NCI-H2227 (cell line): ENCODE measurements at regions not wholly inside any gene's neighbourhood (a gene's known extent, or its start where the extent isn't known, plus 50 kb on each side); places are given as distances from the start of the nearest gene placed in this dataset.

Source experiments
- DNase-seq: peaks from one replicate; lab custom pipeline; 2025; ENCODE audit not compliant: unreplicated experiment; lab: John Stamatoyannopoulos, UW

DNA sequence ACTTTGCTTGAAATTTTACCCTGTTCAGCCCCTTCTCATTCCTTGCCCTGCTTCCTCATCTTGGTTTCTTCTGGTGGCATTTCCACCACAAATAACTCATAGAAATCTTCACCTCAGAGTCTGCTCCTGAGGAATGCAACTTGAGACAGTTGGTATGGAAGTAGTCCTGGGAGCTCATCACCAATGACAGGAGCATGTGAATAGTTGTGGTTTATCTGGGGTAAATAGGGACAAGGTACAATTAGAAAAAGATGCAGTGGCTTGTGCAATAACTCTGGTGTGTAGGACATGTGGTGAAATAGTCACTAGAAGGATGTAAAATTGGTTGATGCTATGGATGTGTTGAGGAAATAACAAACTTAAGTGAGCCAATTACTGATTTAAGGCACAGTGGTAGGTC, 72.7 kb upstream of the CHRNA7 start:
- no peak for DNase-seq

DNA sequence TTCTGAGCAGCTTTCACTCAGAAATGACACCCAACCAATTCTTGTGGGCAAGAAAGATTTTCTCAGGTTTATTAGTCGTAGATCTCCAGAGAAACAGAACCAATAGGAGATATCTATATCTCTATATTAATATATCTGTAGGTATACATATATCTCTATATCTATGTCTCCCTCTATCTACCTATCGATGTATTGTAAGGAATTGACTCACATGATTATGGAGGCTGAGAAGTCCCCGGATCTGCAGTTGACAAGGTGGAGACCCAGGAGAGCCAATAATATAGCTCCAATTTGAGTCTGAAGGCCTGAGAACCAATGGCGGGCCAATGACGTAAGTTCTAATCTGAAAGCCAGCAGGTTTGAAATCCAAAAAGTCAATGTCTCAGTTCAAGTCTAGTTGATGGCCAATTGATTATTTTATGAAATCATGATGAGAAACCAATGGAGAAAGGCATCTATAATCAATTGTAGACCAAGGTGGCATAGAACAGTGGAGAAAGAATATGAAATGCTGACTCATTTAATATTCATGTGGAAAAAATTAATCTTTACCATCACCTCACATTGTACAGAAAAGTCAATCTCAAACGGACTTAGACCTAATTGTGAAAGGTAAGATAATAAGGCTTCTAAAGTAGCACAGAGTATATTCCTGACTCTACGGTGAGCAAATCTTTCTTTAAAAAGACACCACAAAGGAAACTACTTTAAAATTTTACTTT, 65.6 kb upstream of the CHRNA7 start:
- DNase-seq: no peak

DNA sequence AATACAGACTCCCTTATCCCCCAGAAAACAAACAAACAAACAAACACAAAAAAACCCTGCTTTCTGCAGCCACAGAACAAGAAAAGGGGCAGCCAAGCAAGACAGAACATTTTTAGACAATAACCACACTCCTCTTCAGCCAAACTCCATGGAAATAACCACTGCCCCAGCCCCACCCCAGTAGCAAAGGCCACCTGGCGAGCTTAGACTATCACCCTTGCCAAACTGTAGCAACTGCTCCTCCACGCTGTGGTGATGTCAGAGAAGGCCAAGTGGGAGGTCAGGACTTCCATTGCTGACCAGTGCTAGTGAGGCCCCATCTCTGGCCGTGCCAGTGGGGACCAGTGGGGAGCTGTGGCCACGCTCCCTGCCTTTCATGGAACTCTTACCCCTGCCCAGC, 60.3 kb upstream of the CHRNA7 start:
- DNase-seq: no peak

DNA sequence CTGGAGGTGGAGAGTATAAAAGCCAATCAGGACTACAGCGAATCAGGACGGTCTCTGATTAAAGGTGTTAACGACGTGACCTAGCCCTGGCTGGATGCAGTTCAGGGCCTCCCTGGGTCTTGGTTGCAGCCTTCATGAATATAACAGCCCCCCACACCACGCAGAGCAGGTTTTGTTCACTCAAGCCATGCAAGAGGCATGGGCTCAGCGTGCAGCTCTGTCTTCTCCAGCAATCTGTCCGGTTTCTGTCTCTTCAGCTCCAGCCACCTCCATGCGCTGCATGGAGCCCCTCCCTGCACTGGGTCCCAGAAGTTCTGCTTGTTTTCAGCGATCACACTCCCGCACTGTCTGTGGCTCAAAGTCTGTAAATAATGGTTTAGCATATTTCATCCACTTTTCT, 57.1 kb upstream of the CHRNA7 start:
- no peak for DNase-seq

DNA sequence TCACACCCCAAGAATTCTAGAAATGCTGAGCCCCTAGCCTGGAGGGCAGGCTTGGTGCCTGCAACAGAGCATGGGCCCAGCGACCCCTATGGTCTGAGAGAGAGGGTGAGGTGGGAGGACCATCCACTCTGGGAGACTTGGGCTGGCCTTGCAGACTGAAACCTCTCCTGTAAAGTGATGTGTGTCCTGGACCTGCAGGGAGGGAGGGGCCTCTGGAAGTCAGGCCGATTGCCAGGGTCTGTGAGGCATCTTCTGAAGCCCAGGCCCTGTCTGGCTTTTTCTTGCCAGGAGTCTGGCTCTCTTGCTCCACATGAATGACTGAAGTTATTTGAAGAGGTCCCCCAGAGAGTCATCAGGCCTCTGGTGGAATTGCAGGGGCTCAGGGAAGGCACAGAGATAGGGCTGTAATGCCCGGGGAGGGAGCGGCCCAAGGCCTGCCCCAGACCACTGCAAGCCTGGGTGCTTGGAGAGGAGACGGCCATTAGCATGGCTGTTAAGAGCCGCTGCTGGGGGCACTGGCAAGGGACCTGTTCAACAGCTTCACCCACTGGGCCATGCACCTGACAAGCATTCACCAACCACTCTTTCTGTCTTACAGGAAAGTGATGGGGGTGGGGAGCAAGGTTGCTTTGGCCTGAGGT, 56.0 kb upstream of the CHRNA7 start:
- no peak for DNase-seq

DNA sequence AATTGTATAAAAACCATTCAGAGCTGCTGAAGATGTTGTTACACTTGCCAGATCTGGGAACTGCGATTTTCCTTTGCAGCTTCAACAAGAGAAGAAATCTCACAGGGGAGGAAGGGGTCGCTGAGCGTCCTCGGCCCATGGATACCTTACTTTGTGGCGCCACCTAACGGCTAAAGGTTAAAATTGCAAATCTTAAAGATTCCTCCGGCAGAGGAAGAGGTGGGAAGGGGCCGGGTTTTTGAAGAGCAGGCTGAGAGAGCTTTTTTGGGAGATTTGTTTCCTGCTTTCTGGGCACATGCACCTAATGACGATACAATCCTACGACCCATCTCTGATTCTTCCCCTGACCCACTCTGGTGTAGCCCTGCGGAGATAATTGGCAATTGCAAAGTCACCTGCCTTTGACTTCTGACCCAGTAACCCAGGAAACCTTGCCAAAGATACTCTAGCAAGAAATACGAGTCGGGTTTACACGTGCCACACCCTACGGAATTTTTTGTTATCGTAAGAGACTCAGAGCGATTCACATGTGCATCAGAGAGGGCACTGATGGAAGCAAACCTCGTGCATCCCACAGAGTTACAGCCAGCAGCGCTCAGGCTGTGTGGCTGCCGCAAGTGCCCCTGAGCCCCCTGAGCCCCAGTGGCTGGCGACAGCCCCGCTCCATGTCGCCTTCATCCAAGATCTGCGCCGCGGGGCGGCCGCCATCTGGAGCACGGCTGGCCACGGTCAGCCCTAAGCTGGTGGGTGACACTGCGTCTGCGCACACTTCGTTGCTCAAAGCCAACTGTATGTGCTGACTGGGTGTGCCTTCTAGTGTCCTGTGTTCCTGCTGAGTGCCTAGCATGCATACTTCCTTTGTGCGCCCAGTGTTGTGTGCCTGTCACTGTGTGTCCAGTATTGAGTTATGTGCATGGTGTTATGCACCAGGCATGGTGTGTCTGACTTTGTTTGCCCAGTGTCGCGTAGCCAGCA, 55.2 kb upstream of the CHRNA7 start:
- DNase-seq: peak; percentile 75

DNA sequence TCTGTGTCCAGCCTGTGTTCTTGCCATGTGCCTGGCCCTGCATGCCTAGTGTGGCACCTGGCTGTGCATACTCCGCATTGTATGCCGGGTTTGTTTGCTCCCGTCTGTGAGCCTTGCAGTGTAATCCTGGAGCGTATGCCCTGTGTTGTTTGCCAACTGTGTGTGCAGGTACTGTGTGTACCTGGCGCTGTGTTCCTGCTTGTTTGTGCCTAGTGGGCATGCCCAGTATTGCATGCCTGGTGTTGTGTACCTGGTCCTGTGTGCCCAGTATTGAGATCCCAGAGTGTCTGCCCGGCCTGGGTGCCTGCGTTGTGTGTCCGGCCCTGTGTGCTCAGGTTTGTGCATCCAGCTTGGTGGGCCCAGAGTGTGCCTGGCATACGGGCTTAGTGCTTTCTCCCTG, 54.5 kb upstream of the CHRNA7 start:
- no peak for DNase-seq

DNA sequence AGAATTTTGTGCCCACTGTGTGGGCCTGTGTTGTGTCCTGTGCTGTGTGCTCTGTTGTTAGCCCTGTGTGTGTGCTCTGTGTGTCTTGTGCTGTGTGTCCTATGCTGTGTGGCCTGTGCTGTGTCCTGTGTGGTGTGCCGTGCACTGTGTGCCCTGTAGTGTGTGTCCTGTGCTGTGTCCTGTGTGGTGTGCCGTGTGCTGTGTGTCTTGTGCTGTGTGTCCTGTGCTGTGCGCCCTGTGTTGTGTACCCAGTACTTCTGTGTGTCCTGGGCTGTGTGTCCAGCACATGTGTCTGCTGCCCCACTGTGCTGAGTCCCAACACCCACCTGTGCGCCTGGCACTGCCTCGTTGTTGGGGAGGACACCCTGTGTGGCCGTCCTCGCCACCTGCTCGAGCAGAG, 53.2 kb upstream of the CHRNA7 start:
- no peak for DNase-seq

DNA sequence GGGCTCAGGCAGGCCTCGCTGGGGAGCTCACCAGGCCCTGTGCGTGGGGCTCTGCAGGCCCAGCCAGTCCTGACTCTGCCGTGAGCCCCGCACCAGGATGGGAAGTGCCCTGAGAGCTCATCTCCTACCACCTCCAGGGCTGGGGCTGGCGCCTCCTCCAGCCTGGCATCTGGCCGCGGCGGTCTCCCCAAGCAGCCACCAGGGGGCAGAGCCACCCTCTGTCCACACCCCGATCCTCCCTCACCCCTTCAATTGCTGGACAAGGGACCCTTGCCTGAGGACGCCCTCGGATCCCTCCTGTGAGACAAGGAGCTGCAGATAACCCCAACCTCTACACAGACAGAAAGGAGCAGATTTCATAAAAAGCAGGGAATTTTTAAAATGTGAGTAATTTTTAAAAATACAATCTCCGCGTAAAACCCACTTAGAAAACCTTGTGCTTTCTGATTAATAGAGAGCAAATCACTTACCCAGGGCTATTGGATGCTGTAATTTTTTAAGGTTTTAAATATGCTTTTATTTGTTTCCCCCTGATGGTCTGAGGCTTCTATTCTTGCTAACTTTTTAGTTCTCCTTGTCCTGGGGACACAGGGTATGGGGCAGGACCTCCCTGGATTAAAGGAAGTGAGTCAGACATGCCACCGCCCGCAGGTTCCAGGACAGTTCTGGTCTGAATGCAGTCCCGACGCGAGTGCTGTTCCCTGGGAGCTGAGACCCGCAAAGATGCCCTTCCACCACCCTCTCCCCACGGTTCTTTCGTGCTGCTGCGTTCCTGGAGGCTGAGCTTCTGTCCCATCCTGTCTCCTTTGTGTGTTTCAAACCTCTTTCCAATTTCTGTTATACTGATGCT, 52.3 kb upstream of the CHRNA7 start:
- DNase-seq: peak; percentile 61
